Activated naive CD4-positive, alpha-beta T cell treated with anti-CD3 and anti-CD28 coated beads, Interleukin-2, amount 10 ng/mL, durations not matched to agents 7 days and 5 days (primary cell): ENCODE measurements at regions not wholly inside any gene's neighbourhood (a gene's known extent, or its start where the extent isn't known, plus 50 kb on each side); places are given as distances from the start of the nearest gene placed in this dataset.

Source experiments
- CTCF ChIA-PET: fragments of 350-600 bp; sonication (Branson Sonifier 250); formaldehyde crosslinking; loops from one replicate; lab custom pipeline; 2021; ENCODE audit warnings: antibody characterized with exemption; lab: Charles Lee
- DNase-seq: peaks from one replicate; pipeline ENCODE4 v3.0.0-alpha.2; 2020
- H3K27ac Mint-ChIP-seq: one replicate; pipeline ENCODE4 v1.8.0; 2021; ENCODE audit warnings: mild to moderate bottlenecking, moderate library complexity, mixed read lengths
- H3K27me3 Mint-ChIP-seq: one replicate; pipeline ENCODE4 v1.8.0; 2021; ENCODE audit warnings: mild to moderate bottlenecking, mixed read lengths
- H3K36me3 Mint-ChIP-seq: one replicate; pipeline ENCODE4 v1.8.0; 2021; ENCODE audit warnings: mixed read lengths
- H3K4me1 Mint-ChIP-seq: one replicate; pipeline ENCODE4 v1.8.0; 2021; ENCODE audit warnings: mixed read lengths
- H3K4me3 Mint-ChIP-seq: one replicate; pipeline ENCODE4 v1.8.0; 2021; ENCODE audit warnings: mild to moderate bottlenecking, moderate library complexity, mixed read lengths
- H3K9me3 Mint-ChIP-seq: one replicate; pipeline ENCODE4 v1.8.0; 2021; ENCODE audit warnings: mixed read lengths

DNA sequence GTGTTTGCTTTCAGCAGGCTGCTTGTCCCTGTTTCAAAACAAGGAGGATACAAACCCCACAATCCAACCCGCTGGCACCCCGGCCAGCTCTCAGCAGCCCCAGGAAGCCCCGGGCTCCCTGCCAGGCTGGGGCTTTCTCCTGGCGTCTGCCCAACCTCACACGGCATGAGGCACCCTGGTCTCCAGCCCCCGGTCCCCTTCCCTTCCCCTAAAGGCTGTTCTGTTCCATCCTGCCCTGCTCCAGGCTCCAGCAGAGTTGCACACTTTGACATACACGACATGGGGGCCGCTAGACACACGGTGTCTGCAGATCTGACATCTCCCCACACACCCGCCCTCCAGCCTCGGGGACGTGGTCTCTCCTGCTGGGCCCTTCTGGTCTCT is 107.7 kb upstream of the ADRA2C start:
- DNase-seq = no peak
- CTCF ChIA-PET = no interaction called here
- Mint-ChIP-seq H3K9me3 (no peaks in the 10 kb centered on the region), H3K36me3 (no peaks in the 10 kb centered on the region), H3K27me3 (peaks cover 13% of the 10 kb centered on the region), H3K4me3 (no peak overlapping the region), H3K27ac (no peak overlapping the region), H3K4me1 (no peaks in the 10 kb centered on the region)

DNA sequence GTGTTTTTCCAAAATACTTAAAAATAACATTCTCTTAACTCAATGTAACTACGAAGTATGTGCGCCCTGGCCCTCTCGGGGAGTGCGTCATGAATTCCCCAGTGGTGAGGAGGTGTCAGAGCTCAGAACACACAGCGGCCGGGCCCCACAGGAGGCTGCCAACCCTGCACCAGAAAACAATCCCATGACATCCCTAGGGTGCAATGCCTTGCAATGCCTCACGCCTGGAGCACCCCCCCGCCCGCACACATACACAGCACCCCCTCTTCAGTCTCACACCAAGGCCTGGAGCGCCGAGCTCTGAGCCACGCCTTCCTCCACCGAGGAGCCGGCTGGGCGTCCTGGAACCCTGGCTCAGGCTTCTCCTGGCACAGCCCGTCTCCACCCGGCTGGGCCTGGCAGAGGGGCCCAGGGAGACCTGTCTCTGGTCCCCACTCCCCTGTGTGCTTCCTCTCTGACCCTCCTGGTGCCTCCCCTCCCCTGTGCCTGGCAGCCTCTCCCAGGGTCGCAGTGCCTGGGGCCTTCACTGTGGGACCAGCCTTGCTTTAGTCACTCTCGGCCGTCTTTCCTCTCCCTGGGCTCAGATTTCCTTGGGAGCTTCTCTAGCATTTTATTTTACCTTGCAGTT is 108.2 kb upstream of the ADRA2C start:
- H3K4me3 Mint-ChIP-seq = no peak overlapping the region
- H3K9me3 Mint-ChIP-seq = no peaks in the 10 kb centered on the region
- no peak for DNase-seq
- CTCF ChIA-PET = no interaction called here
- no peaks in the 10 kb centered on the region for H3K36me3 Mint-ChIP-seq
- H3K27me3 Mint-ChIP-seq = peaks cover 13% of the 10 kb centered on the region
- no peak overlapping the region for H3K27ac Mint-ChIP-seq
- H3K4me1 Mint-ChIP-seq = no peaks in the 10 kb centered on the region

DNA sequence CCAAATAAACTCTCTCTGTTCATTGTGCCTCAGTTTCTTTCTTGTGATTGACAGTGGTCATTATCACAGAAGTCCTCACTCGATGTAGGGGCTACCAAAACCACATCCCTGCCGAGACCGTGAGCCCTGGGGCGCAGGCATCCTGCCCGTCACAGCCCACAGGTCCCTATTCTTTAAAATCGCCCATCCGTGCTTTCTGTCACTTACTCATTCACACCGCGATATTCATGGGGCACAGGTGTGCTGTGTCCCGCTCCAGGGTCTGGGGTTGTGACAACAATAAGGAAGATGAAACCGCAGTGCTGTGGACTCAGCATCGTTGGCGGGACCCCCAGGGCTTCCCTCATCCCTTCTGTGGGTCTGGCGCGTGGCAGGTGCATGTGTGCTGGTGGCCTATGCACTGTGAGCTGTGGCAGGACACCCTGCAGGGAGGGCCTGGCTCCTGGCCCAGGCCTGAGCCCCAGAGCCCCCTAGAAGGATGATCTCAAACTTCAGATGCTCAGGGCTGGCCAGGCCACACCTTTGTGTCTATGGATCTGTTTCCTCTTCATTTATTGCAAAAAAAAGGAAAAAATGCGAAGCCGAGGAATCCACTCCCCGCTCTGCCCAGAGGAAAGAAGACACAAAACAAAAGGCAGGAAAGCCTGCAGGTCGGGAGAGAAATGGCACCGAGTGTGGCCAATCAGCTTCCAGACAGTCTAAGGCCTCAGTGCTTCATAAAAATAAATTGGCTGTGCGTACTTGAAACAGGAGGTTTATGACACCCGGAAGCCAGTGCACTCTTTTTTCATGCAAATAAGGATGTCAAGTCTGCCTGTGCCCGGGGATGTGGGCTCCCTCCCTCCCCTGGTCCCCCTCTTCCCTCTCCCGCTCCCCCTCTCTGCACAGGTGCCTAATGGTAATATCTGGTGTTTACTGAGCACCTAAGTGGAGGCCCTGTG is 109.5 kb upstream of the ADRA2C start:
- H3K27me3 Mint-ChIP-seq = peaks cover 10% of the 10 kb centered on the region
- H3K27ac Mint-ChIP-seq = no peak overlapping the region
- H3K4me3 Mint-ChIP-seq = no peak overlapping the region
- DNase-seq = no peak
- CTCF ChIA-PET = no interaction called here
- H3K4me1 Mint-ChIP-seq = no peaks in the 10 kb centered on the region
- no peaks in the 10 kb centered on the region for H3K9me3 Mint-ChIP-seq
- no peaks in the 10 kb centered on the region for H3K36me3 Mint-ChIP-seq

DNA sequence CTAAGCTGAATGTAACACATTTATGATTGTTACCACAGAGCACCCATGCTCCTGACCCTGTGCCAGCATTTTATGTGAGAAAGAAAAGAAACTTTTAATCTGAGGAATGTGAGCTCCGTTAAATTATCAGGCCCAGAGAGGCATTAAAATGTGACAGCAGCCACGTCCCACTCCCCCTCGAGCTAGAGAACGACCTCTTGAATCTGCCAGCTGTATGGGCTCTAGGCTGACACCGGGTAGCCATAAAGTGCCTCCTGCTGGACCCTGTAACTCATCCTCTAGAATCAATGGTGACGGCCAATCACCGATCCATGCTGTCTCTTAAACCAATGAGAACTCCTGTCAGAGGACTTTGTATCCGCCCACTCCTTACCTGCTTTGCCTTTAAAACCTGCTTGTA is 110.2 kb upstream of the ADRA2C start:
- Mint-ChIP-seq H3K4me3 (no peak overlapping the region), H3K9me3 (no peaks in the 10 kb centered on the region), H3K4me1 (no peaks in the 10 kb centered on the region), H3K27ac (no peak overlapping the region), H3K27me3 (peaks cover 9% of the 10 kb centered on the region), H3K36me3 (no peaks in the 10 kb centered on the region)
- DNase-seq = no peak
- CTCF ChIA-PET = no interaction called here

DNA sequence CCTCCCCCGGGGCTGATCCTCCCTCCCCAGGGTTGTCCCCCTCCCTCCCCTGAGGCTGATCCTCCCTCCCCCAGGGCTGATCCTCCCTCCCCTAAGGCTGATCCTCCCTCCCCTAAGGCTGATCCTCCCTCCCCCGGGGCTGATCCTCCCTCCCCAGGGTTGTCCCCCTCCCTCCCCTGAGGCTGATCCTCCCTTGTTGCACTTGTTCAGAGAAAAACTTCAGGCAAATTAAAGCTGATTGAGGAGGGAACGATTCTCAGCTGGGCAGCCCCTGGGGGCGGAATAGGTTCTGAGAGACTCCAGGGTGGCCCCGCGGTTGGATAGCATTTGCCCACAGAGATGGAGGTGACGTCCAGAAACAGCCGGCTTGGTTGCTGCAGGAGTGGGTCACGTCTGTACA is 110.7 kb upstream of the ADRA2C start:
- DNase-seq = no peak
- no peak overlapping the region for H3K27ac Mint-ChIP-seq
- no peaks in the 10 kb centered on the region for H3K4me1 Mint-ChIP-seq
- no peaks in the 10 kb centered on the region for H3K36me3 Mint-ChIP-seq
- no peak overlapping the region for H3K4me3 Mint-ChIP-seq
- CTCF ChIA-PET = no interaction called here
- peaks cover 9% of the 10 kb centered on the region for H3K27me3 Mint-ChIP-seq
- no peaks in the 10 kb centered on the region for H3K9me3 Mint-ChIP-seq

DNA sequence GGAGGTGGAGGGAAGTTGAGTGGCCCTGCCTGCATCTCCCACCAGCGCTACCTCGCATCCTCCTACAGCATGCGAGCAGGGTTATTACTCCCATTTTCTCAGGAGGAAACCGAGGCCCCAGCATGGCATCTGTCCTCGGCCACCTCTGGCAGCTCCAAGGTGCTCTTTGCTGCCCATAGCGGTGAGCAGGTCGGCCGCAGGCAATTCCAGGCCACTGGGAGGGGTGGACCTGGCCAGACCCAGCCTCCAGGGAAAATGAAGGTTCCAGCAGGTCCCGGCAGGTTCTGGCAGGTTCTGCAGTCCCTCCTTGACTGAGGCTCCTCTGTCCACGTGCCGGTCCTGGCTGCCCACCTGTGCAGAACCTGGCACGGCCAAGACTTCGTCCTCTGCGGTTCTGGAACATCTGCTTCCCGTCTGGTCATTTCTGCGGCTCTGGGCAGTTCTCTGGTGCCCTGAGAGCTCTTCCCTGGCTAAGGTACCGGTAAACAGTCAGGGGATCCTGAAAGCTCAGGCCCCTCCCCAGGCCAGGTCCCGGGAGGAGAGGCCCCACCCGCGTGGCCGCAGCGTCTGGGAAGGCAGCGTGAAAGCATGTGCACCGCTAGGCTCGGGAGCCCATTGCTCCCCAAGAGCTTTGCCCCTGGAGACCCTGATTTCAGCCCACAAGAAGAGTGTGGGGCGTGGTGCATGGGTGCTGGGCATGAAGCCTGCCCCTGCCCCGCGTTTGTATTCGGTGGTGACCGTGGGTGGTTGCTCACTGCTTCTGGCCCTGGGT is 112.0 kb upstream of the ADRA2C start:
- Mint-ChIP-seq H3K27ac (no peak overlapping the region), H3K4me3 (no peak overlapping the region), H3K27me3 (peaks cover 9% of the 10 kb centered on the region), H3K36me3 (no peaks in the 10 kb centered on the region), H3K4me1 (no peaks in the 10 kb centered on the region), H3K9me3 (no peaks in the 10 kb centered on the region)
- CTCF ChIA-PET = no interaction called here
- no peak for DNase-seq

DNA sequence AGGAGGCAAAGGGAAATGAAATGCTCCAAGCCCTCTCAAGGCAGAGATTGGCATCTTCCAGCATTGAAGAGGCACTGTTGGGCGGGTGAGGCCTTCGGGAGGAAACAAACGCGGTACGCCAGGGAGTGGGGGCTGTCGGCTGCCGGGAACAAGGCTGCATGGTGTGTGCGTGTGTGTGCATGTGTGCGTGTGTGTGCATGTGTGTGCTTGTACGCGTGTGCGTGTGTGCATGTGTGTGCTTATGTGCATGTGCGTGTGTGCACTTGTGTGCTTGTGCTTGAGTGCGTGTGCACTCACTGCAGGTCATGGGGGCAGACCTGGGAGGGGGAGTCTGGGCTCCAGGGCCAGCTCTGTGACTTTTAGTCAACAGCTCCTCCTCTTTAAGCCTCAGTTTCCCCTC is 113.6 kb upstream of the ADRA2C start:
- CTCF ChIA-PET = no interaction called here
- Mint-ChIP-seq H3K4me3 (no peak overlapping the region), H3K9me3 (no peaks in the 10 kb centered on the region), H3K4me1 (no peaks in the 10 kb centered on the region), H3K27ac (no peak overlapping the region), H3K27me3 (no peaks in the 10 kb centered on the region), H3K36me3 (no peaks in the 10 kb centered on the region)
- DNase-seq = no peak

DNA sequence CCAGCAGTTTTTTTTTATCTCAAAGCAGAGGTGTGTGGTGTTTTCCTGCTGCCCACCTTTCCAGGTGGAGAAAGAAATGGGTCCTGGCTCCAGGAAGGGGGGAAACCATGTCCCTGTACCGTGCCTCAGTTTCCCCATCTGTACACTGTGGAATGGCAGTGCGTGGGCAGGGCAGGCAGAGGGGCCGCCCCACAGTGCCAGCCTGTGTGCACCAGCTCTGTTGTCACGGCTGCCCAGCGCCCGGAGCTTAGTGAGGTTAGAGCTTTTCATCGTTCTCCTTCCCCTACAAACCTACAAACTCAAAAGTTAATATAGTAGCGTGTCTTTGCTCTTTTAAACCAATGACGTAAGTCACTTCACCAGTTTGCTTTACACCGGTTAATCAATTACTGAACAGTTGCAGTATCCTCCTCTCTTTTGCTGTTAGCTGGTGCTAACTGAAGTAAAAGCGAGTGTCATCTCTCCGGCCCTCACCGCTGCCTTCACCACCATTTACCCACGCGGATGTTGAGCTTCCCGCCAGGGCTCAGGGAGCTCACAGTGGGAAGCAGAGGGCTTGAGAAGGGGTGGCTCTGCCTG is 114.8 kb upstream of the ADRA2C start:
- no peaks in the 10 kb centered on the region for H3K27me3 Mint-ChIP-seq
- no peaks in the 10 kb centered on the region for H3K9me3 Mint-ChIP-seq
- no peak for DNase-seq
- H3K36me3 Mint-ChIP-seq = no peaks in the 10 kb centered on the region
- H3K27ac Mint-ChIP-seq = no peak overlapping the region
- no peaks in the 10 kb centered on the region for H3K4me1 Mint-ChIP-seq
- H3K4me3 Mint-ChIP-seq = no peak overlapping the region
- CTCF ChIA-PET = interaction anchor here (0.6 kb wide), 1 partner anchor 255 kb away, joined by 3 read pairs; no protein-coding TSS in a partner anchor

DNA sequence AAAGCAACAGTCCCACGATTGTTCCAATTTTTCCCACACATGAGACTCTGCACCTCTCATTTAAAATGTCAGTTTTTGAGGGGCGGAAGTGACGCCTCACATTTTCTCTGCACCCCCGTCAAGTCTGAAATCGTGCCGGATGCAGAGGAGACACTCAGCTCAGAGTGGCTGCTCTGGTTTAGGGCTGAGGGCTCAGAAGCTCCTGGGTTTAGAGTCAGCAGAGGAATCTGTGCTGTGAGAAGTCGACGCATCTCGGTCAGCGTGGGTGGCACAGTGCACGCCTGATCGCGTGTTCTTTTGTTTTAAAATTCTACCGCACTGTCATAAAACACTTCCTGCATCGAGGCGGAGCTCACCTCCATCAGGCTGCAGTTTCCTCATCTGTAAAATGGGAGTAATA is 116.7 kb upstream of the ADRA2C start:
- Mint-ChIP-seq H3K27ac (no peak overlapping the region), H3K27me3 (no peaks in the 10 kb centered on the region), H3K9me3 (no peaks in the 10 kb centered on the region), H3K4me1 (no peaks in the 10 kb centered on the region), H3K4me3 (no peak overlapping the region), H3K36me3 (no peaks in the 10 kb centered on the region)
- no peak for DNase-seq
- CTCF ChIA-PET = no interaction called here

DNA sequence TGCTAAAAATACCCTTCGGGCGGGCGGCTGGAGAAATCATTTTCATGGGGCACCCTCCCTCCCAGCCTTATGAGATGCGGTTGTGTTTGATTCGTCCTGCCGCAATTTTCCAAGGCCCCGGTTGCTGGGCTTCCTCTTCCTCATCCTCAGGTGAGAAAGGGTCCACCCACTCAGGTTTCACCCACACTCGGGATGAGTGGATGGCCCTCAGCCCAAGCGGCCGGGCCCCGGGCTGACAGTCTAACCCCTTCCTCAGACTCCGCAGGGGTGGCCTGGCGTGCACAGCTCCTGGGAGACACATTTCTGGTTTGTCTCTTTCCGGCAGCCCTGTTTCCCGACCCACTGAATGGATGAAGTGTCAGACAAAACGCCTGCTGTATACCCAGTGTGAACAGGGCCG is 116.5 kb upstream of the LRPAP1 start:
- CTCF ChIA-PET = no interaction called here
- Mint-ChIP-seq H3K9me3 (no peaks in the 10 kb centered on the region), H3K36me3 (no peaks in the 10 kb centered on the region), H3K27ac (no peak overlapping the region), H3K4me1 (no peaks in the 10 kb centered on the region), H3K4me3 (no peak overlapping the region), H3K27me3 (no peaks in the 10 kb centered on the region)
- DNase-seq = no peak

DNA sequence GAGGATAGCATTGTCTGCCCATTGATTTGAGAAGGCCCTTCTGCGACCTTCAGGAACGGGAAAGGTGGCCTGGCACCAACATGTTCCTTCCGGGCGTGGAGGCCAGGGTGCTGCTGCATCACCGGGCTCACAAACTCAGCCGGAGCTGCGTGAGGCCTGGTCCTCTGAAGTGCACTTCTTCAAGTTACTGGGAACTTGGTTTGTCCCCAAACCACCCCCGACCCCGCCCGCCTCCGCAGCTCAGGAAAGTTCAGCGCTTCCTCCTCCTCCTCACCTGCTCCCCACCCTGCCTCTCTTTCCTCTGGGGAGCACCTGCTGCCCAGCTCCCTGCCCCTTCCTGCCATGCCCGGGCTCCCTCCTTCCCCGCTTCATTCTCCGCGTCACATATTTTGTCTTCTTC is 116.0 kb upstream of the LRPAP1 start:
- no peaks in the 10 kb centered on the region for H3K36me3 Mint-ChIP-seq
- DNase-seq = no peak
- H3K4me1 Mint-ChIP-seq = no peaks in the 10 kb centered on the region
- CTCF ChIA-PET = no interaction called here
- H3K27me3 Mint-ChIP-seq = no peaks in the 10 kb centered on the region
- no peaks in the 10 kb centered on the region for H3K9me3 Mint-ChIP-seq
- H3K27ac Mint-ChIP-seq = no peak overlapping the region
- H3K4me3 Mint-ChIP-seq = no peak overlapping the region

DNA sequence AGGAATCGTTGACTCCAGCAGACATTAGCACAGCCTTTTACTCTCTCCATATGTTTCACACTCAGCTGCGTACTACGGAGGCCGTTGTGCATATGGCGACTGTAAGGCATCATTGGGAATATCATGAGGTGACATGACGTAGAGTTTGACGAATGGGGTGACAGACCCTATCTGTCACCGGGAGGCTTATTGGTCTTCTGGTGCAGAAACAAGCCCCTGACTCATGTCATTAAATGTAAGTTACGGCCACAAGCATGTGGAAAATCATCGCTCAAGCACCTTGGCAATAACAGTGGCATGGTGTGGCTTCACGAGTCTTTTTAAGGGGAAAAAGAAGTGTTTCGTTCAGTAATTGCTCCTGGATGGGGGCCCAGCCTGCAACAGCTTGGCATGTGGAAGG is 115.2 kb upstream of the LRPAP1 start:
- no peak overlapping the region for H3K27ac Mint-ChIP-seq
- no peaks in the 10 kb centered on the region for H3K36me3 Mint-ChIP-seq
- no peak for DNase-seq
- no peak overlapping the region for H3K4me3 Mint-ChIP-seq
- no peaks in the 10 kb centered on the region for H3K27me3 Mint-ChIP-seq
- no peaks in the 10 kb centered on the region for H3K9me3 Mint-ChIP-seq
- no peaks in the 10 kb centered on the region for H3K4me1 Mint-ChIP-seq
- CTCF ChIA-PET = no interaction called here

DNA sequence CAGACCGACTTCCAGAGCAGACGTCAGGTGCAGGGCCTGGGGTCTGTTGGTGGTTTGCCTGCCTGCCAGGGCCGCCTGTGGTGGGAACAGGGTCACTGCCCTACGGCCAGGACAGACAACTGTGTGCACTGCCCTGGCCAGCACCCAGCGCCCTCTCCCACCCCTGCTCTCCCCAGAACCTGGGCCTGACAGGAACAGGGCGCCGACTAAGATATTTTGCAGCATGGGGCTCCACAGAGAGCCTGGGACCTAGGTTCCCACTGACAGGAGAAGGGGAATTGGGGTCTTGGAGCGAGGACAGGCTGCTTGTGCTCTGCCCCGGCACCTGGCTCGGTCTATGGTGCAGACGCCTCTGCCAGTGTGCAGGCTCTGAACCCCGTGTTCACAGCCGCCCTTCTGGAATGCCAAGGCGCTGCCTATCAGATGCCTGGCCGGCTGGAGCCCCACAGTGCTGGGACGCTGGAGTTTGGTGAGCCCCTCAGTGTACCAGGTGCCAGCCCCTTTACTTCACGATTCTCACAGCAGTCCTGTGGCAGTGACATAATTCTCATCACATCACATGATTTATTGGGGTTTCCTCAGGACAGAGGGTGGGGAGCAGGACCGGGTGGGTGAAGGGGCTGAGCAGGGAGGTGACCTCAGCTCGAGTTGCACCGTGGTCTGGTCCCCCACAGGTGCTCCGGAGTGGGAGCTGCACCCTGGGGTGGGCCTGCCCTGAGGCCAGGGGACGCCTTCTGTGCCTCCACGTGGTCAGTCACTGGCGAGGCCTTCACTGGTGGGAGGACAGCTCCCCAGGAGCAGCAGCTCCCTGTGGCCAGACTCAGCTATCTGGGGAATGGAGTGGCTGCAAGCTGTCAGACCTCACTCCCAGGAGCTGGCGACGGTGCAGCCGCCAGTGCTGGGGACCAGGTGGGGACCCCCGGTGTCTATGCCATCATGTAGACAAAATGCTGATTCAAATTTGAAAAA is 113.8 kb upstream of the LRPAP1 start:
- no peaks in the 10 kb centered on the region for H3K27me3 Mint-ChIP-seq
- CTCF ChIA-PET = no interaction called here

More for the DNA sequence above, 113.8 kb upstream of the LRPAP1 start:
- H3K27ac Mint-ChIP-seq = no peak overlapping the region
- no peak overlapping the region for H3K4me3 Mint-ChIP-seq
- H3K9me3 Mint-ChIP-seq = no peaks in the 10 kb centered on the region
- no peaks in the 10 kb centered on the region for H3K4me1 Mint-ChIP-seq
- no peak for DNase-seq
- H3K36me3 Mint-ChIP-seq = no peaks in the 10 kb centered on the region
